ENCODE measurements at regions not wholly inside any gene's neighbourhood (a gene's known extent, or its start where the extent isn't known, plus 50 kb on each side); places are given as distances from the start of the nearest gene placed in this dataset.

GRCh38 chr12:13450231-13451080, 253.9 kb downstream of the EMP1 start:
- H3K9me3 ChIP-seq (ENCODE audit: control insufficient read depth in 1 of 2, low read length in 2 of 2) = no peaks in the 10 kb centered on the region
- no peak overlapping the region for H3K27ac ChIP-seq (ENCODE audit: low read length)
- no peaks in the 10 kb centered on the region for H3K27me3 ChIP-seq (ENCODE audit: low read depth, low read length)
- no peak overlapping the region for H3K4me3 ChIP-seq (ENCODE audit: low read depth in 1 of 2, low read length in 2 of 2)
- H3K36me3 ChIP-seq (ENCODE audit: control insufficient read depth in 1 of 2, insufficient read depth in 2 of 2, low read length in 2 of 2) = no peaks in the 10 kb centered on the region
- H3K4me1 ChIP-seq (ENCODE audit: control insufficient read depth in 1 of 2, insufficient read depth in 2 of 2, low read length in 2 of 2) = no peaks in the 10 kb centered on the region

- no peaks in the 10 kb centered on the region for H3K27me3 ChIP-seq (ENCODE audit: low read depth, low read length)
- H3K4me1 ChIP-seq (ENCODE audit: control insufficient read depth in 1 of 2, insufficient read depth in 2 of 2, low read length in 2 of 2) = peaks cover 0 to 4% of the 10 kb centered on the region in 2 donors
- no peak overlapping the region for H3K27ac ChIP-seq (ENCODE audit: low read length)
- H3K4me3 ChIP-seq (ENCODE audit: low read depth in 1 of 2, low read length in 2 of 2) = no peak overlapping the region
- H3K9me3 ChIP-seq (ENCODE audit: control insufficient read depth in 1 of 2, low read length in 2 of 2) = no peaks in the 10 kb centered on the region
- H3K36me3 ChIP-seq (ENCODE audit: control insufficient read depth in 1 of 2, insufficient read depth in 2 of 2, low read length in 2 of 2) = no peaks in the 10 kb centered on the region
Observed at GRCh38 chr12:13444076-13444475, 247.6 kb downstream of the EMP1 start.

DNA sequence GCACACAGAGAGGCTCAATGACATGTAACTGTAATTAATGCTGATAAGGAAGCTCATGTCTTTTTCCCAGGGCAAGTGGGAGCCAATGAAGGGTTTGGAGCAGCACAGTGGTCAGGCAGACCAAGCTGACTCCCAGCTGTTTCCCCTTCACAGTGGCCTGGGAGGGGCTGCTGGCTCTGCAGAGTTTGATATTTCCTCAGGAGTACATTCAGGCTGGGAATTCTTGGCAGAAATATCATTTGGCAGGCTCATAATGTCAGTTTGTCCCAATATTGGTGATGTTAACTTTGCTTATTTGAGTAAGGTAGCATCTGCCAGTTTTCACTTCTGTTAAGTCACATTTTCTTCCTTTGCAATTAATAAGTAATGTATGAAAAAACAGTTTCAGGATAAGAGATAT, 247.0 kb downstream of the EMP1 start:
- Histone ChIP-seq H3K4me1 (ENCODE audit: control insufficient read depth in 1 of 2, insufficient read depth in 2 of 2, low read length in 2 of 2) (peaks cover 0 to 4% of the 10 kb centered on the region in 2 donors), H3K27ac (ENCODE audit: low read length) (no peak overlapping the region), H3K4me3 (ENCODE audit: low read depth in 1 of 2, low read length in 2 of 2) (no peak overlapping the region), H3K36me3 (ENCODE audit: control insufficient read depth in 1 of 2, insufficient read depth in 2 of 2, low read length in 2 of 2) (no peaks in the 10 kb centered on the region), H3K9me3 (ENCODE audit: control insufficient read depth in 1 of 2, low read length in 2 of 2) (no peaks in the 10 kb centered on the region), H3K27me3 (ENCODE audit: low read depth, low read length) (no peaks in the 10 kb centered on the region)

DNA sequence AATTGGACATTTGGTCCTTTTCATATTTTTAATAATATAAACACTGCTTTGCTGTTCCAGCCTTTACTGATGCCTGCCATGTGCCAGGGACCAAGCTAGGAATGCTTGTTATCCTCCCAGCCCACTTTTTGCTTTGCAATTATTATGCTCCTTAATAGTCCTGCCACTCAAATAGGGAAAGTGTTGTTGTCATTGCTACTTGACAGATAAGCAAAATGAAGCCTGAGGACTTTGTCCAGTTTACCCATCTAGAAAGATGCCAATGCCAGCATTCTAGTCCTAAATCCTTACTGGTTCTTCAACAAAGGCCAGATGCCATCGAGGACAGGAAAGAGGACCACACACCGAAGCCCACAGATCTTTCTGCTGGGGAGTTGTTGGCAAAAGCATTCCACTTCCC, 246.5 kb downstream of the EMP1 start:
- H3K9me3 ChIP-seq (ENCODE audit: control insufficient read depth in 1 of 2, low read length in 2 of 2) = no peaks in the 10 kb centered on the region
- H3K36me3 ChIP-seq (ENCODE audit: control insufficient read depth in 1 of 2, insufficient read depth in 2 of 2, low read length in 2 of 2) = no peaks in the 10 kb centered on the region
- peaks cover 0 to 4% of the 10 kb centered on the region in 2 donors for H3K4me1 ChIP-seq (ENCODE audit: control insufficient read depth in 1 of 2, insufficient read depth in 2 of 2, low read length in 2 of 2)
- H3K4me3 ChIP-seq (ENCODE audit: low read depth in 1 of 2, low read length in 2 of 2) = no peak overlapping the region
- no peak overlapping the region for H3K27ac ChIP-seq (ENCODE audit: low read length)
- H3K27me3 ChIP-seq (ENCODE audit: low read depth, low read length) = no peaks in the 10 kb centered on the region

DNA sequence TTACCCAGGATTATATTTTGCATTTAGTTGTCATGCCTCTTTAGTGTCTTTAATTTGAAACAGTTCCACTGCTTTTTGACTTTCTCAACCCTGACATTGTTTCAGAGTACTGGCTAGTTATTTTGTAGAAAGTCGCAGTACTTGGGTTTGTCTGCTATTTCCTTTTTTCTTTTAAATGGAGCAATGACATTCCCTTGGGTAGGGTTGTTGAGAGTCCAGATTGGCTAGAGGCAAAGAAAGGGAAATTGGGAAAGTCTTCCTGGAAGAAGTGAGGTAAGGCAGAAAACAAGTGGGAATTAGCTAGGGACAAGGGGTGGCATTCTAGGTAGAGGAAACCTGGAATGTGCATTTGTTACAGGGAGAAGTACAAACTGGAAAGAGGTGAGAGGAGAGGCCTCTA, 245.9 kb downstream of the EMP1 start:
- Histone ChIP-seq H3K27ac (ENCODE audit: low read length) (no peak overlapping the region), H3K9me3 (ENCODE audit: control insufficient read depth in 1 of 2, low read length in 2 of 2) (no peaks in the 10 kb centered on the region), H3K4me1 (ENCODE audit: control insufficient read depth in 1 of 2, insufficient read depth in 2 of 2, low read length in 2 of 2) (peaks cover 0 to 4% of the 10 kb centered on the region in 2 donors), H3K36me3 (ENCODE audit: control insufficient read depth in 1 of 2, insufficient read depth in 2 of 2, low read length in 2 of 2) (no peaks in the 10 kb centered on the region), H3K4me3 (ENCODE audit: low read depth in 1 of 2, low read length in 2 of 2) (no peak overlapping the region), H3K27me3 (ENCODE audit: low read depth, low read length) (no peaks in the 10 kb centered on the region)

DNA sequence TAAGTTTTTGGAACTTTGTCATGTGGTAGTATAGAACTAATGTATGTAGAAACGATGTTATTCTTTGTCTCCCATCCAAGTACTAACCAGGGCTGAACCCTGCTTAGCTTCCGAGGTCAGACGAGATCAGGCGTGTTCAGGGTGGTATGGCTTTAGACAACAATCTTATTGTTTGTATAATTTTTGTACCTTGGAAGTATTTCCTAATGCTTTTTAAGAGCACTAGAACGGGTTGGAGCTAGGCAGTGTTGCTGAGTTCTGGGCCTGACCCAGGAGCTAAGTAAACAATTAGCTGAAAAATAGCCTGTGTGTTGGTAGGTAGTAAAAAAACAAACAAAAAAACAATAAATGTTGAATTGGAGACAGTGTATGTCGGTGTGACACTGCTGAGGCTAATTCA, 244.3 kb downstream of the EMP1 start:
- Histone ChIP-seq H3K9me3 (ENCODE audit: control insufficient read depth in 1 of 2, low read length in 2 of 2) (no peaks in the 10 kb centered on the region), H3K4me3 (ENCODE audit: low read depth in 1 of 2, low read length in 2 of 2) (no peak overlapping the region), H3K36me3 (ENCODE audit: control insufficient read depth in 1 of 2, insufficient read depth in 2 of 2, low read length in 2 of 2) (no peaks in the 10 kb centered on the region), H3K4me1 (ENCODE audit: control insufficient read depth in 1 of 2, insufficient read depth in 2 of 2, low read length in 2 of 2) (peaks cover 0 to 9% of the 10 kb centered on the region in 2 donors), H3K27me3 (ENCODE audit: low read depth, low read length) (no peaks in the 10 kb centered on the region), H3K27ac (ENCODE audit: low read length) (no peak overlapping the region)

GRCh38 chr12:13437541-13437940, 241.0 kb downstream of the EMP1 start:
- H3K36me3 ChIP-seq (ENCODE audit: control insufficient read depth in 1 of 2, insufficient read depth in 2 of 2, low read length in 2 of 2) = no peaks in the 10 kb centered on the region
- H3K27me3 ChIP-seq (ENCODE audit: low read depth, low read length) = no peaks in the 10 kb centered on the region
- H3K4me3 ChIP-seq (ENCODE audit: low read depth in 1 of 2, low read length in 2 of 2) = no peak overlapping the region
- H3K4me1 ChIP-seq (ENCODE audit: control insufficient read depth in 1 of 2, insufficient read depth in 2 of 2, low read length in 2 of 2) = peaks cover 0 to 7% of the 10 kb centered on the region in 2 donors
- no peak overlapping the region for H3K27ac ChIP-seq (ENCODE audit: low read length)
- no peaks in the 10 kb centered on the region for H3K9me3 ChIP-seq (ENCODE audit: control insufficient read depth in 1 of 2, low read length in 2 of 2)

DNA sequence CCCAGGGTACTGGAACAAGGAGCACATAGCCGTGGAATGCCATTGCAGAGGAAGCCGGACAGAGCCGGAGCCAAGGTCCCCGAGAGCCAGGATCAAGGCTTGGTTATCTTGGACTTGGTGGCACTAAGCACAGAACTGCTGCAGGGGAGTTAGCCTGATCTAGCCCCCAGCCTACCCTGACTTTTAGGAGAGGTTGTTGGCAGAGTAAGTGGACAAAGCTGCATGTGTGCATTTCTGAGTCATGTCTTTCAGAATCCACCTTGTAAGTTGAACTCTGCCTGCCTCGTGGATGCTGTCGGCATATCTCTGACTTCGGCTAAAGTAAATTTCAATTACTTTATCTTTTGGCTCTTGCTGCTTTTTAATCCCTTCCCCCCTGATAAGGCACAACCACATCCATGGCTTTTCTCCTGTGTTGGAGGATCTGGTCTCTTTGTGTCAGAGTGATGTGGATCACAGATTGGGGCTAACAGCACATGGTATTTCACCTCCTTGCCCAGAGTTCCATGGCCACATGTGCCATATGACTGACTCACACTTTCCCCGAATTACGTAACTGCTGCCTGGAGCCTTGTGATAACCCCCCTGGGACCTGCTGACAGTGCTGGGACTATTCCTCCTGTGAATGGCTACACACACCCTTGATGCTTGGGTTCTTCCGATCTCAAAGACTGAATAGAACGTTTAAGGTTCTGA, 240.3 kb downstream of the EMP1 start:
- Histone ChIP-seq H3K27ac (ENCODE audit: low read length) (no peak overlapping the region), H3K9me3 (ENCODE audit: control insufficient read depth in 1 of 2, low read length in 2 of 2) (no peaks in the 10 kb centered on the region)

DNA sequence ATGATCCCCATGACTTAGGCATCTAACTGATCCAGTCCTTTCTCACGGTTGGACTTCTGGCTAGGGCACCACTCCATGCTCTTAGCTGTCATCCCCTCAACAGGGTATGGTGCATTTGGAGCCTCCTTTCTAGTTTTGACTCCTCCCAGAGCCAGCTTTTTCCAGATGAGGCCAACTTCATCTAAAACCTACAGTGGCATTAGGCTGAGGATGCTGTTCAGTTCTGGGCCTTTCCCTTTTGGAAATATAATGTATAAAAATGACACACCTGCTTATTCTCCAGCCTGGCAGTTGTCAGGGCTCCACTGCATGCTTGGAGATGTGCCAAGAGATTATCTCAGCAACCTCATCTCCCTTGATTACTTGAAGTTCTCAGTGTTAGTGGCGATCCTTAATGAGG, 239.7 kb downstream of the EMP1 start:
- Histone ChIP-seq H3K9me3 (ENCODE audit: control insufficient read depth in 1 of 2, low read length in 2 of 2) (no peaks in the 10 kb centered on the region), H3K27me3 (ENCODE audit: low read depth, low read length) (no peaks in the 10 kb centered on the region), H3K4me1 (ENCODE audit: control insufficient read depth in 1 of 2, insufficient read depth in 2 of 2, low read length in 2 of 2) (peaks cover 0 to 5% of the 10 kb centered on the region in 2 donors), H3K27ac (ENCODE audit: low read length) (no peak overlapping the region), H3K4me3 (ENCODE audit: low read depth in 1 of 2, low read length in 2 of 2) (no peak overlapping the region), H3K36me3 (ENCODE audit: control insufficient read depth in 1 of 2, insufficient read depth in 2 of 2, low read length in 2 of 2) (no peaks in the 10 kb centered on the region)

More for the DNA sequence above, 240.3 kb downstream of the EMP1 start:
- no peaks in the 10 kb centered on the region for H3K27me3 ChIP-seq (ENCODE audit: low read depth, low read length)
- no peak overlapping the region for H3K4me3 ChIP-seq (ENCODE audit: low read depth in 1 of 2, low read length in 2 of 2)
- no peaks in the 10 kb centered on the region for H3K36me3 ChIP-seq (ENCODE audit: control insufficient read depth in 1 of 2, insufficient read depth in 2 of 2, low read length in 2 of 2)
- H3K4me1 ChIP-seq (ENCODE audit: control insufficient read depth in 1 of 2, insufficient read depth in 2 of 2, low read length in 2 of 2) = peaks cover 0 to 5% of the 10 kb centered on the region in 2 donors

- Histone ChIP-seq H3K9me3 (ENCODE audit: control insufficient read depth in 1 of 2, low read length in 2 of 2) (no peaks in the 10 kb centered on the region), H3K36me3 (ENCODE audit: control insufficient read depth in 1 of 2, insufficient read depth in 2 of 2, low read length in 2 of 2) (no peaks in the 10 kb centered on the region), H3K27me3 (ENCODE audit: low read depth, low read length) (no peaks in the 10 kb centered on the region), H3K4me3 (ENCODE audit: low read depth in 1 of 2, low read length in 2 of 2) (no peak overlapping the region), H3K27ac (ENCODE audit: low read length) (no peak overlapping the region), H3K4me1 (ENCODE audit: control insufficient read depth in 1 of 2, insufficient read depth in 2 of 2, low read length in 2 of 2) (peaks cover 0 to 5% of the 10 kb centered on the region in 2 donors)
Observed at GRCh38 chr12:13435235-13435933, 238.9 kb downstream of the EMP1 start.

DNA sequence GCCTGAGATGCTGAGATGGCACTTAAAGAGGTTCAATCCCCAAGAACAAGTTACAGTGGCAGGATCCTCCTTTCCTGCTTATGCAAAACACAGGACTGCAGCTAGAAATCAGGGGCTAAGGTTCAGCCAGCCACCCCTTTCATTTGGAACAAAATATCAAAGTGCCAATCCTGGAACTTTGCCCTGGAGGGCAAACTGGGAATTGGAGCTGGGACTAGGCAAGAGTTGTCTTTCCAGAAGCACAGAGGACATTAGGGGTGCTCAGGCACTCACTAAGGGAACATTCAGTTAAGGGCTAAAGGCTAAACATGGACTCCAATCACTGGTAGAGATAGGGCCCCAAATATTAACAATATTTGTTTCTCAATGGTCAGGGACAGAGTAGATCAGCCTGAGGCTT, 237.2 kb downstream of the EMP1 start:
- no peak overlapping the region for H3K27ac ChIP-seq (ENCODE audit: low read length)
- no peaks in the 10 kb centered on the region for H3K36me3 ChIP-seq (ENCODE audit: control insufficient read depth in 1 of 2, insufficient read depth in 2 of 2, low read length in 2 of 2)
- peaks cover 0 to 11% of the 10 kb centered on the region in 2 donors for H3K4me1 ChIP-seq (ENCODE audit: control insufficient read depth in 1 of 2, insufficient read depth in 2 of 2, low read length in 2 of 2)
- no peaks in the 10 kb centered on the region for H3K27me3 ChIP-seq (ENCODE audit: low read depth, low read length)
- no peaks in the 10 kb centered on the region for H3K9me3 ChIP-seq (ENCODE audit: control insufficient read depth in 1 of 2, low read length in 2 of 2)
- no peak overlapping the region for H3K4me3 ChIP-seq (ENCODE audit: low read depth in 1 of 2, low read length in 2 of 2)

All from muscle layer of duodenum (tissue), 2 donors.